Uterus (tissue), 2 donors: ENCODE measurements at regions not wholly inside any gene's neighbourhood (a gene's known extent, or its start where the extent isn't known, plus 50 kb on each side); places are given as distances from the start of the nearest gene placed in this dataset.

Experiments
- CTCF ChIP-seq, 4 experiments: fragments of 200-600 bp in 2 of 4; fragments of 450-650 bp in 2 of 4; sonication (generic) in 2 of 4; IDR thresholded peaks; one replicate each; pipeline ENCODE4 v1.5.1; 2016 to 2019; ENCODE audit warnings: antibody characterized with exemption in 4 of 4, mild to moderate bottlenecking in 2 of 4, moderate library complexity in 1 of 4
- POLR2A ChIP-seq, 2 donors: fragments of 450-650 bp; IDR thresholded peaks; one replicate each; pipeline ENCODE4 v1.6.1; 2016; ENCODE audit warnings: antibody characterized with exemption in 2 of 2, mild to moderate bottlenecking in 1 of 2, moderate library complexity in 1 of 2

- TF ChIP-seq CTCF (IDR thresholded peaks at IDR 0.05) (no peak), POLR2A (IDR thresholded peaks at IDR 0.05) (no peak)
These were observed 1361.8 kb upstream of the EYS start for GRCh38 chr6:67068781-67069180.
